Astrocyte of the cerebellum (primary cell): ENCODE measurements at regions not wholly inside any gene's neighbourhood (a gene's known extent, or its start where the extent isn't known, plus 50 kb on each side); places are given as distances from the start of the nearest gene placed in this dataset.

Source experiments
- DNase-seq: peaks from one replicate; pipeline ENCODE4 v3.0.0-alpha.2; 2011; ENCODE audit warnings: low read depth
- H3K4me3 ChIP-seq: 2 replicates; pipeline ENCODE4 v1.5.1; 2011; ENCODE audit warnings: mild to moderate bottlenecking, low read depth, low read length, moderate library complexity
- in situ Hi-C: cut with HindIII; loops from 2 replicates; pipeline ENCODE4 v1.10.0; 2017; ENCODE audit warnings: low sequenced_read_pairs
- TF ChIP-seq, protein P1 (sequence below): IDR thresholded peaks from 2 replicates; pipeline ENCODE4 v1.5.1; 2012; ENCODE audit warnings: low read length, low read depth, moderate library complexity, mild to moderate bottlenecking; ENCODE audit errors: missing control alignments

GRCh38 chr6:166775180-166775922 is 148.3 kb upstream of the RPS6KA2 start:
- DNase-seq, result peak; percentile 69
- TF ChIP-seq, protein P1, sequence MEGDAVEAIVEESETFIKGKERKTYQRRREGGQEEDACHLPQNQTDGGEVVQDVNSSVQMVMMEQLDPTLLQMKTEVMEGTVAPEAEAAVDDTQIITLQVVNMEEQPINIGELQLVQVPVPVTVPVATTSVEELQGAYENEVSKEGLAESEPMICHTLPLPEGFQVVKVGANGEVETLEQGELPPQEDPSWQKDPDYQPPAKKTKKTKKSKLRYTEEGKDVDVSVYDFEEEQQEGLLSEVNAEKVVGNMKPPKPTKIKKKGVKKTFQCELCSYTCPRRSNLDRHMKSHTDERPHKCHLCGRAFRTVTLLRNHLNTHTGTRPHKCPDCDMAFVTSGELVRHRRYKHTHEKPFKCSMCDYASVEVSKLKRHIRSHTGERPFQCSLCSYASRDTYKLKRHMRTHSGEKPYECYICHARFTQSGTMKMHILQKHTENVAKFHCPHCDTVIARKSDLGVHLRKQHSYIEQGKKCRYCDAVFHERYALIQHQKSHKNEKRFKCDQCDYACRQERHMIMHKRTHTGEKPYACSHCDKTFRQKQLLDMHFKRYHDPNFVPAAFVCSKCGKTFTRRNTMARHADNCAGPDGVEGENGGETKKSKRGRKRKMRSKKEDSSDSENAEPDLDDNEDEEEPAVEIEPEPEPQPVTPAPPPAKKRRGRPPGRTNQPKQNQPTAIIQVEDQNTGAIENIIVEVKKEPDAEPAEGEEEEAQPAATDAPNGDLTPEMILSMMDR, result peak; percentile 93
- no peak overlapping the region for H3K4me3 ChIP-seq
- in situ Hi-C loops, result no loop called here

DNA sequence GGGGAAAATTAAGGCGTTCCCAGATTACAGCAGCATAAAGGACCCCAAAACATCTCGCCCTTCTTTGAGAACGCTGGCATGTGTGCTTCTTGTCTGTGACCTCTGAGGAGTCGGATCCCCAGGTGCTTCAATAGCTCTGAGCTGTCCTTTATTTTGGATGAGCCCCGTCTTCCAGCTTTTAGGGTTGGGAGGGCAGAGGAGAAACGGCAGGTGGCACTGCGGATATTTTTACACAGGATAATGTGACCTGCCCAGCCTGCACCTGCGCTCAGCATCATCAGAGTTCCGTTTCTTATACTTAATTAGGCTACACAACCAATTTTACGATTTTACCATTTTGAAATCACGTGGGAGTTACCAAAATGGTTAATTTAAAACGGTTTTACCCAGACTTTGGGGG is 147.7 kb upstream of the RPS6KA2 start:
- no peak overlapping the region for H3K4me3 ChIP-seq
- no peak for DNase-seq
- in situ Hi-C loops, result no loop called here
- TF ChIP-seq, protein P1, result no peak

DNA sequence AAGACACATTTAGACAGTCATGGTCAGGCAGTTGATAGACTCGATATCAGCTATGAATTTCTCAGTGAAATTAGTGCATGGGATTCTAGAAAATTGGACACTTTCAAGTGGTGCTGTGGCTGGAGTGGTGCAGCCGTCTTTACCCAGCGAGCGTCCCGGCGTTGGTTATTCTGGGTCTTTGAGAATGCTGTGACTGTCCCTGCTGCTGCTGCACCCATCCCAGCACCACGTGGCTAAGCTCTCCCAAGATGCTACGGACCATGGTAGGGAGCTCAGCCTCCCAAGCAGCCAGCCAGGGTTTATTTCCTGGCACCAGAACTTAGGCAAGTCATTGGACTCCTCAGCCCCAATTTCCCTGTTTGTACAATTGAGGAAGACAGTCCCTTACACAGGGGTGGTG is 147.2 kb upstream of the RPS6KA2 start:
- H3K4me3 ChIP-seq, result no peak overlapping the region
- no peak for DNase-seq
- TF ChIP-seq, protein P1, result no peak
- in situ Hi-C loops, result no loop called here

DNA sequence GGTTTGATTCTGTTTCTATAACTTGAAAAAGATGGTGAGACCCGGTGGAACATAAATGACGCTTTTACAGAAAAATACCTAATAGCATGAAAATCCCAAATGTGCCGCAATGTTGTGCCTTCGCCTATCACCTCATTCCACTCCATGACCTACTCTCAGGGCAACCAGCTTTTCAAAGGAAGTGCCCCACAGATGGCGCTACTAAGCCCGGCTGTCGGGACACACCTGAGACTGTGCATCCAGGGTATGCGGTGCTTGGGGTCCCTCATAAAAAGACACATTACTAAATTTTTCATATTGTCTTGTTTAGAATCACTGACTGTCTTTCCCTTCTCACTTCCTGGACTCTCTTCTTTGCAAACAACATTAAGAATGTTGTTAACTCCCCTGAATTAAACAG is 145.5 kb upstream of the RPS6KA2 start:
- H3K4me3 ChIP-seq, result no peak overlapping the region
- DNase-seq, result no peak
- in situ Hi-C loops, result no loop called here
- TF ChIP-seq, protein P1, result peak; percentile 19

GRCh38 chr6:166771701-166772100 is 144.7 kb upstream of the RPS6KA2 start:
- no peak for DNase-seq
- no peak overlapping the region for H3K4me3 ChIP-seq
- in situ Hi-C loops, result no loop called here
- TF ChIP-seq, protein P1, result no peak

GRCh38 chr6:166770216-166771116 is 143.4 kb upstream of the RPS6KA2 start:
- H3K4me3 ChIP-seq, result no peak overlapping the region

More at GRCh38 chr6:166770216-166771116, 143.4 kb upstream of the RPS6KA2 start:
- in situ Hi-C loops, result no loop called here
- TF ChIP-seq, protein P1, result peak; percentile 43
- DNase-seq, result no peak
